ENCODE measurements at regions not wholly inside any gene's neighbourhood (a gene's known extent, or its start where the extent isn't known, plus 50 kb on each side); places are given as distances from the start of the nearest gene placed in this dataset.

DNA sequence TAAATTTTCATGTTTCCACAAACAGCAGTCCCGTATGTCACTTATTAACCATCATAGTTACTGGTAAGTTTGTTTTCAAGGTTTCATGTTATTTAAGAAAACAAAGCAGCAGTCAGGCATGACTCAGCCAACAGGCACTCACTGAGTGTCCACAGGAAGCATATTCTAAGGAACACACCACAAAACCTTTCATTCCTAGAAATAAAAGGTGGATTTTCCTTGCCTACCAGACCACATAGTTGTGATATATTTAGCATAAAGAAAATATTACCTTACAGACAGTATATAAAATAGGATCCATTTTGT, 143.3 kb upstream of the AVPR1A start:
- TF ChIP-seq, protein P1, sequence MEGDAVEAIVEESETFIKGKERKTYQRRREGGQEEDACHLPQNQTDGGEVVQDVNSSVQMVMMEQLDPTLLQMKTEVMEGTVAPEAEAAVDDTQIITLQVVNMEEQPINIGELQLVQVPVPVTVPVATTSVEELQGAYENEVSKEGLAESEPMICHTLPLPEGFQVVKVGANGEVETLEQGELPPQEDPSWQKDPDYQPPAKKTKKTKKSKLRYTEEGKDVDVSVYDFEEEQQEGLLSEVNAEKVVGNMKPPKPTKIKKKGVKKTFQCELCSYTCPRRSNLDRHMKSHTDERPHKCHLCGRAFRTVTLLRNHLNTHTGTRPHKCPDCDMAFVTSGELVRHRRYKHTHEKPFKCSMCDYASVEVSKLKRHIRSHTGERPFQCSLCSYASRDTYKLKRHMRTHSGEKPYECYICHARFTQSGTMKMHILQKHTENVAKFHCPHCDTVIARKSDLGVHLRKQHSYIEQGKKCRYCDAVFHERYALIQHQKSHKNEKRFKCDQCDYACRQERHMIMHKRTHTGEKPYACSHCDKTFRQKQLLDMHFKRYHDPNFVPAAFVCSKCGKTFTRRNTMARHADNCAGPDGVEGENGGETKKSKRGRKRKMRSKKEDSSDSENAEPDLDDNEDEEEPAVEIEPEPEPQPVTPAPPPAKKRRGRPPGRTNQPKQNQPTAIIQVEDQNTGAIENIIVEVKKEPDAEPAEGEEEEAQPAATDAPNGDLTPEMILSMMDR (IDR thresholded peaks at IDR 0.05), result no peak
- no peak for TF ChIP-seq EZH2 (IDR thresholded peaks at IDR 0.05; ENCODE audit: borderline replicate concordance, insufficient read depth, low read depth, low read length, poor library complexity, severe bottlenecking)

All from B cell (primary cell).